ENCODE measurements at regions not wholly inside any gene's neighbourhood (a gene's known extent, or its start where the extent isn't known, plus 50 kb on each side); places are given as distances from the start of the nearest gene placed in this dataset.

GRCh38 chr18:7436166-7436565 lies 130.9 kb upstream of the PTPRM start:
- no peak for TF ChIP-seq POLR2A (IDR thresholded peaks at IDR 0.05; ENCODE audit: extremely low read depth, insufficient read length)
- no peak for TF ChIP-seq CTCF (IDR thresholded peaks at IDR 0.05; ENCODE audit: low read depth, low read length)
- TF ChIP-seq MAX (IDR thresholded peaks at IDR 0.05; ENCODE audit: low read depth, low read length) = no peak
